HL-60 (cell line): ENCODE measurements at regions not wholly inside any gene's neighbourhood (a gene's known extent, or its start where the extent isn't known, plus 50 kb on each side); places are given as distances from the start of the nearest gene placed in this dataset.

Experiments
- DNase-seq, 2 experiments: peaks; one replicate each; pipeline ENCODE4 v3.0.0-alpha.2; 2010 to 2020; ENCODE audit warnings: low read depth in 1 of 2, low spot score in 1 of 2
- H3K27ac ChIP-seq: fragments of 250-450 bp; sonication (Bioruptor Pico); replicated peaks from 2 replicates; pipeline ENCODE4 v1.5.1; 2020; ENCODE audit warnings: mild to moderate bottlenecking, moderate library complexity
- H3K27me3 ChIP-seq: fragments of 250-450 bp; sonication (Bioruptor Pico); 2 replicates; pipeline ENCODE4 v1.5.1; 2021; ENCODE audit warnings: mild to moderate bottlenecking, moderate library complexity; ENCODE audit not compliant: insufficient read depth, poor library complexity, severe bottlenecking
- H3K4me3 ChIP-seq: replicated peaks from 2 replicates; pipeline ENCODE4 v1.5.1; 2011; ENCODE audit warnings: mild to moderate bottlenecking, control low read depth, low read length; ENCODE audit not compliant: insufficient read depth
- CTCF ChIP-seq: IDR thresholded peaks from one replicate; pipeline ENCODE4 v1.5.1; 2011; ENCODE audit warnings: low read length, control low read depth, inconsistent platforms; ENCODE audit not compliant: insufficient read depth
- GABPA ChIP-seq: IDR thresholded peaks from 2 replicates; pipeline ENCODE4 v1.6.1; 2012; ENCODE audit warnings: low read depth
- POLR2AphosphoS5 ChIP-seq: IDR thresholded peaks from 2 replicates; pipeline ENCODE4 v1.6.1; 2012; ENCODE audit warnings: low read depth
- REST ChIP-seq: IDR thresholded peaks from 2 replicates; pipeline ENCODE4 v1.6.1; 2012; ENCODE audit warnings: low read depth; ENCODE audit not compliant: insufficient replicate concordance
- SPI1 ChIP-seq: IDR thresholded peaks from 2 replicates; pipeline ENCODE4 v1.6.1; 2012; ENCODE audit warnings: low read depth, mild to moderate bottlenecking, borderline replicate concordance

GRCh38 chr11:112464949-112465348, 204.3 kb upstream of the PLET1 start:
- DNase-seq, result no peak
- no peak overlapping the region for H3K27ac ChIP-seq
- TF ChIP-seq REST (no peak), CTCF (no peak), POLR2AphosphoS5 (no peak), SPI1 (no peak), GABPA (no peak)
- H3K4me3 ChIP-seq, result no peak overlapping the region
- no peaks in the 10 kb centered on the region for H3K27me3 ChIP-seq

- Histone ChIP-seq H3K27me3 (peaks cover 2% of the 10 kb centered on the region), H3K4me3 (no peak overlapping the region), H3K27ac (no peak overlapping the region)
- TF ChIP-seq POLR2AphosphoS5, result no peak
- no peak for TF ChIP-seq SPI1
- TF ChIP-seq CTCF, result no peak
- TF ChIP-seq GABPA, result no peak
- no peak for TF ChIP-seq REST
- DNase-seq, result no peak
These were observed 204.9 kb upstream of the PLET1 start for GRCh38 chr11:112465433-112466024.

- no peak overlapping the region for H3K27ac ChIP-seq
- H3K4me3 ChIP-seq, result no peak overlapping the region
- H3K27me3 ChIP-seq, result peaks cover 2% of the 10 kb centered on the region
- DNase-seq, result no peak
- TF ChIP-seq POLR2AphosphoS5, result no peak
- TF ChIP-seq GABPA, result no peak
- no peak for TF ChIP-seq CTCF
- TF ChIP-seq SPI1, result no peak
- no peak for TF ChIP-seq REST
These were observed 207.1 kb upstream of the PLET1 start for GRCh38 chr11:112467721-112468120.
